D341Med (cell line): ENCODE measurements at regions not wholly inside any gene's neighbourhood (a gene's known extent, or its start where the extent isn't known, plus 50 kb on each side); places are given as distances from the start of the nearest gene placed in this dataset.

Experiments used
- DNase-seq: peaks from one replicate; pipeline ENCODE4 v3.0.0; 2012; ENCODE audit warnings: low spot score

GRCh38 chr5:168020542-168021294, 270.7 kb upstream of the WWC1 start:
- no peak for DNase-seq

- no peak for DNase-seq
These were observed 268.8 kb upstream of the WWC1 start for GRCh38 chr5:168022446-168023169.

GRCh38 chr5:168023191-168023590, 268.3 kb upstream of the WWC1 start:
- no peak for DNase-seq

GRCh38 chr5:168024306-168024705, 267.1 kb upstream of the WWC1 start:
- DNase-seq = no peak

GRCh38 chr5:168027007-168027406, 264.4 kb upstream of the WWC1 start:
- DNase-seq = no peak

GRCh38 chr5:168030912-168031311, 260.5 kb upstream of the WWC1 start:
- no peak for DNase-seq

- no peak for DNase-seq
These were observed 259.8 kb upstream of the WWC1 start for GRCh38 chr5:168031614-168032013.

GRCh38 chr5:168039039-168039438, 252.4 kb upstream of the WWC1 start:
- DNase-seq = no peak

- DNase-seq = no peak
These were observed 251.7 kb upstream of the WWC1 start for GRCh38 chr5:168039566-168040248.

GRCh38 chr5:168041583-168041982, 249.9 kb upstream of the WWC1 start:
- DNase-seq = no peak

GRCh38 chr5:168042284-168043068, 249.0 kb upstream of the WWC1 start:
- no peak for DNase-seq

GRCh38 chr5:168046163-168046562, 245.3 kb upstream of the WWC1 start:
- no peak for DNase-seq

- DNase-seq = peak; percentile 78
These were observed 244.3 kb upstream of the WWC1 start for GRCh38 chr5:168047043-168047668.

- peak; percentile 67 for DNase-seq
These were observed 243.8 kb upstream of the WWC1 start for GRCh38 chr5:168047669-168048111.

GRCh38 chr5:168048486-168048885, 243.0 kb upstream of the WWC1 start:
- no peak for DNase-seq

- no peak for DNase-seq
These were observed 238.8 kb upstream of the WWC1 start for GRCh38 chr5:168052686-168053085.

- no peak for DNase-seq
These were observed 237.4 kb upstream of the WWC1 start for GRCh38 chr5:168054091-168054490.

GRCh38 chr5:168055141-168055683, 236.2 kb upstream of the WWC1 start:
- DNase-seq = no peak

- no peak for DNase-seq
These were observed 235.5 kb upstream of the WWC1 start for GRCh38 chr5:168055961-168056360.

- no peak for DNase-seq
These were observed 234.8 kb upstream of the WWC1 start for GRCh38 chr5:168056499-168057182.

- DNase-seq = no peak
These were observed 233.5 kb upstream of the WWC1 start for GRCh38 chr5:168057905-168058304.
